ENCODE measurements at regions not wholly inside any gene's neighbourhood (a gene's known extent, or its start where the extent isn't known, plus 50 kb on each side); places are given as distances from the start of the nearest gene placed in this dataset.

GRCh38 chr21:41656946-41657525 is 109.8 kb downstream of the RIPK4 start (continued):
- TF ChIP-seq, protein P1, sequence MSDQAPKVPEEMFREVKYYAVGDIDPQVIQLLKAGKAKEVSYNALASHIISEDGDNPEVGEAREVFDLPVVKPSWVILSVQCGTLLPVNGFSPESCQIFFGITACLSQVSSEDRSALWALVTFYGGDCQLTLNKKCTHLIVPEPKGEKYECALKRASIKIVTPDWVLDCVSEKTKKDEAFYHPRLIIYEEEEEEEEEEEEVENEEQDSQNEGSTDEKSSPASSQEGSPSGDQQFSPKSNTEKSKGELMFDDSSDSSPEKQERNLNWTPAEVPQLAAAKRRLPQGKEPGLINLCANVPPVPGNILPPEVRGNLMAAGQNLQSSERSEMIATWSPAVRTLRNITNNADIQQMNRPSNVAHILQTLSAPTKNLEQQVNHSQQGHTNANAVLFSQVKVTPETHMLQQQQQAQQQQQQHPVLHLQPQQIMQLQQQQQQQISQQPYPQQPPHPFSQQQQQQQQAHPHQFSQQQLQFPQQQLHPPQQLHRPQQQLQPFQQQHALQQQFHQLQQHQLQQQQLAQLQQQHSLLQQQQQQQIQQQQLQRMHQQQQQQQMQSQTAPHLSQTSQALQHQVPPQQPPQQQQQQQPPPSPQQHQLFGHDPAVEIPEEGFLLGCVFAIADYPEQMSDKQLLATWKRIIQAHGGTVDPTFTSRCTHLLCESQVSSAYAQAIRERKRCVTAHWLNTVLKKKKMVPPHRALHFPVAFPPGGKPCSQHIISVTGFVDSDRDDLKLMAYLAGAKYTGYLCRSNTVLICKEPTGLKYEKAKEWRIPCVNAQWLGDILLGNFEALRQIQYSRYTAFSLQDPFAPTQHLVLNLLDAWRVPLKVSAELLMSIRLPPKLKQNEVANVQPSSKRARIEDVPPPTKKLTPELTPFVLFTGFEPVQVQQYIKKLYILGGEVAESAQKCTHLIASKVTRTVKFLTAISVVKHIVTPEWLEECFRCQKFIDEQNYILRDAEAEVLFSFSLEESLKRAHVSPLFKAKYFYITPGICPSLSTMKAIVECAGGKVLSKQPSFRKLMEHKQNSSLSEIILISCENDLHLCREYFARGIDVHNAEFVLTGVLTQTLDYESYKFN (CRISPR knock-in tag; conservative IDR thresholded peaks at IDR 0.05), result no peak
- TF ChIP-seq ZNF235 (CRISPR knock-in tag; IDR thresholded peaks at IDR 0.05; ENCODE audit: borderline replicate concordance) (no peak), ZNF138 (CRISPR knock-in tag; IDR thresholded peaks at IDR 0.05; ENCODE audit: low read depth) (no peak), ZNF839 (CRISPR knock-in tag; IDR thresholded peaks at IDR 0.05; ENCODE audit: borderline replicate concordance) (no peak), ZHX1 (CRISPR knock-in tag; IDR thresholded peaks at IDR 0.05; ENCODE audit: low read depth) (no peak), CBFB (CRISPR knock-in tag; IDR thresholded peaks at IDR 0.05) (no peak), SALL2 (CRISPR knock-in tag; IDR thresholded peaks at IDR 0.05) (no peak), ZNF674 (CRISPR knock-in tag; IDR thresholded peaks at IDR 0.05; ENCODE audit: low read depth) (no peak)

Measured in HepG2 (cell line).